ENCODE measurements at regions not wholly inside any gene's neighbourhood (a gene's known extent, or its start where the extent isn't known, plus 50 kb on each side); places are given as distances from the start of the nearest gene placed in this dataset.

- Histone ChIP-seq H2AFZ (ENCODE audit: low read depth, low read length) (no peak overlapping the region), H3K9ac (replicated peaks; ENCODE audit: extremely low read depth, insufficient read depth, low read length) (no peak overlapping the region), H3K79me2 (ENCODE audit: control insufficient read depth, insufficient read depth, low read length) (no peaks in the 10 kb centered on the region), H3K36me3 (ENCODE audit: control insufficient read depth in 2 of 2, extremely low read depth in 1 of 2, insufficient read depth in 2 of 2, low read length in 2 of 2) (no peaks in the 10 kb centered on the region), H3K4me2 (ENCODE audit: insufficient read depth, low read length) (no peak overlapping the region), H4K20me1 (replicated peaks; ENCODE audit: control insufficient read depth, extremely low read depth, insufficient read depth, low read length) (no peaks in the 10 kb centered on the region), H3K9me1 (replicated peaks; ENCODE audit: control insufficient read depth, extremely low read depth, insufficient read depth, low read length) (no peaks in the 10 kb centered on the region), H3K9me3 (replicated peaks; ENCODE audit: control insufficient read depth, insufficient read depth, low read length) (no peaks in the 10 kb centered on the region), H3K4me1 (ENCODE audit: control insufficient read depth, extremely low read depth, insufficient read depth, low read length) (no peaks in the 10 kb centered on the region), H3K27ac (ENCODE audit: insufficient read depth, low read depth, low read length) (no peak overlapping the region), H3K27me3 (ENCODE audit: control insufficient read depth in 2 of 2, insufficient read depth in 2 of 2, low read length in 2 of 2) (no peaks in the 10 kb centered on the region), H3K4me3 (replicated peaks in 1 of 3; ENCODE audit: insufficient read depth in 1 of 3, low read depth in 1 of 3, low read length in 3 of 3) (no peak overlapping the region)
- TF ChIP-seq POLR2A (IDR thresholded peaks at IDR 0.05; ENCODE audit: low read depth, low read length) (no peak), GATA2 (IDR thresholded peaks at IDR 0.05; ENCODE audit: insufficient read depth, insufficient read length, low read depth, low read length) (no peak), CTCF (IDR thresholded peaks at IDR 0.05; ENCODE audit: extremely low read depth in 1 of 2, insufficient read depth in 1 of 2, low read depth in 1 of 2, low read length in 2 of 2) (no peak), FOS (IDR thresholded peaks at IDR 0.05; ENCODE audit: borderline replicate concordance, insufficient read depth, low read length) (no peak), EZH2 (IDR thresholded peaks at IDR 0.05; ENCODE audit: borderline replicate concordance, low read depth, low read length, severe bottlenecking) (no peak), POLR2AphosphoS5 (IDR thresholded peaks at IDR 0.05; ENCODE audit: insufficient read depth, low read depth, low read length) (no peak), MYC (IDR thresholded peaks at IDR 0.05; ENCODE audit: low read depth, low read length) (no peak), JUN (IDR thresholded peaks at IDR 0.05; ENCODE audit: borderline replicate concordance, insufficient read depth, insufficient read length, low read depth) (no peak)
- TF ChIP-seq, protein P1, sequence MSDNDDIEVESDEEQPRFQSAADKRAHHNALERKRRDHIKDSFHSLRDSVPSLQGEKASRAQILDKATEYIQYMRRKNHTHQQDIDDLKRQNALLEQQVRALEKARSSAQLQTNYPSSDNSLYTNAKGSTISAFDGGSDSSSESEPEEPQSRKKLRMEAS (IDR thresholded peaks at IDR 0.05; ENCODE audit: insufficient read depth, insufficient read length), result no peak
- intact Hi-C loops (cut with micrococcal nuclease), result no loop called here
- POLR2A ChIA-PET, result no interaction called here
- no peak for FAIRE-seq
- DNase-seq (ENCODE audit: low read depth, low spot score), result no peak
- no TSS peak for BruUV-seq (replicated peaks)
- CTCF ChIA-PET, result no interaction called here
- dilution Hi-C loops (cut with MboI; ENCODE audit: extremely low pct_ligation_motif_present, low sequenced_read_pairs), result no loop called here
These were observed 167.1 kb upstream of the MAF start for GRCh38 chr16:79767421-79768275.

Measured in endothelial cell of umbilical vein (primary cell).